ENCODE measurements at regions not wholly inside any gene's neighbourhood (a gene's known extent, or its start where the extent isn't known, plus 50 kb on each side); places are given as distances from the start of the nearest gene placed in this dataset.

DNA sequence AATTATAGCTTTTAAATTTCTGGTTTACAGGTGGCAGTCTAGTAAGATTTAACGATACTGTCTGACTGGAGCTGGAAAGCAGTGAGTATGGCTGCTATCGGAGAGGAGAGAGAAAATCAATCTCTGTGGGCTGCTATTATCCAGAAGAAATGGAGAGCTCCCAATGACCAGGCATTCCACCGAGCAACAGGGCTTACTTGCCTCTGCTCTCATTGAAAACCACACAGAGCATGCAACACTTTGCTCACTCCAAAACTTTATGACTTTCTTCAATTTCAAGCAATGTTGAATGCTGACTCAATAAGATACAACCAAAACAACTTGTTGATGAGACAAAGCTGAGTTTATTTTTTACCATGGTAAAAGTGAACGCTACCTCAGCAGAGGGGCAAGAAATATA lies 337.0 kb upstream of the NCAM2 start:
- TF ChIP-seq, protein P1, sequence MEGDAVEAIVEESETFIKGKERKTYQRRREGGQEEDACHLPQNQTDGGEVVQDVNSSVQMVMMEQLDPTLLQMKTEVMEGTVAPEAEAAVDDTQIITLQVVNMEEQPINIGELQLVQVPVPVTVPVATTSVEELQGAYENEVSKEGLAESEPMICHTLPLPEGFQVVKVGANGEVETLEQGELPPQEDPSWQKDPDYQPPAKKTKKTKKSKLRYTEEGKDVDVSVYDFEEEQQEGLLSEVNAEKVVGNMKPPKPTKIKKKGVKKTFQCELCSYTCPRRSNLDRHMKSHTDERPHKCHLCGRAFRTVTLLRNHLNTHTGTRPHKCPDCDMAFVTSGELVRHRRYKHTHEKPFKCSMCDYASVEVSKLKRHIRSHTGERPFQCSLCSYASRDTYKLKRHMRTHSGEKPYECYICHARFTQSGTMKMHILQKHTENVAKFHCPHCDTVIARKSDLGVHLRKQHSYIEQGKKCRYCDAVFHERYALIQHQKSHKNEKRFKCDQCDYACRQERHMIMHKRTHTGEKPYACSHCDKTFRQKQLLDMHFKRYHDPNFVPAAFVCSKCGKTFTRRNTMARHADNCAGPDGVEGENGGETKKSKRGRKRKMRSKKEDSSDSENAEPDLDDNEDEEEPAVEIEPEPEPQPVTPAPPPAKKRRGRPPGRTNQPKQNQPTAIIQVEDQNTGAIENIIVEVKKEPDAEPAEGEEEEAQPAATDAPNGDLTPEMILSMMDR (IDR thresholded peaks at IDR 0.05; ENCODE audit: low read length), result no peak
- TF ChIP-seq EZH2phosphoT487 (IDR thresholded peaks at IDR 0.05; ENCODE audit: low read length) (no peak), EZH2 (optimal IDR thresholded peaks at IDR 0.05; ENCODE audit: low read depth, low read length) (no peak)

Data from MM.1S (cell line).